NCI-H2171 treated with DMSO at 0.1 percent for 48 hours (cell line): ENCODE measurements at regions not wholly inside any gene's neighbourhood (a gene's known extent, or its start where the extent isn't known, plus 50 kb on each side); places are given as distances from the start of the nearest gene placed in this dataset.
A peak's percentile ranks its signal among the peaks of the same experiment; 100 is the strongest.
"Not testable (repeated sequence)": the region's sequence is repeated elsewhere in the genome, so short reads cannot be mapped to it uniquely, and the experiment has no call there.

ENCODE experiments used
- DNase-seq: peaks from one replicate; lab custom pipeline; 2025; lab: John Stamatoyannopoulos, UW

DNA sequence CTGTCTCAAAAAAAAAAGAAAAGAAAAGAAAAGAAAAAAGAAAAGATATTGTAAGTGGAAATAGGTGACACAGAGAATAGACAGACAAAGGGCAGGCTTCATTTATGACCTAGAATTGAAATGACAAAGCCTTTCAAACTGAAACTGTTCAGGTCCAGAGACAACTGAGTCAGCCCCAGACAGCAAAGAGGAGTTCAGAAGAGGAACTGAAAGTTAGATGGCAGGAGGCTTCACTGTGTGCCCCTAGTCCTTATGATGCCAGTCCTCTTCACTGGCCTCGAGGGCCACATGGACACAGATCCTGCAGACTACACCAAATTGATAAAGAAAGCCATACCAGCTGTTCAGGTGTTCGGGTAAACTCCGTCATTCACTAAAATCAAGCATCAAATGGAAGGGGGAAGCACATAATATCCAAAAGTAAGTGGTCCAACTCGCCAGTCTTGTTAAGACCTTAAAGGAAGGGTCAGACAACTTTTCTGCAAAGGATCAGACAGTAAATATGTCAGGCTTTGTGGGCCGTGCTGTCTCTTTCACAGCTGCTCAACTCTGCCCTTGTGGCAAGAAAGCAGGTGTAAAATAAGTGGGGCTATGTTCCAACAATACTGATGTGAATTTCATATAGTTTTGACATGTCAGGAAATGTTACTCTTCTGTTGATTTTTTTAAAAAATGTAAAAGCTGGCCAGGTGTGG, 231.9 kb upstream of the MGAT5 start:
- DNase-seq: no peak

DNA sequence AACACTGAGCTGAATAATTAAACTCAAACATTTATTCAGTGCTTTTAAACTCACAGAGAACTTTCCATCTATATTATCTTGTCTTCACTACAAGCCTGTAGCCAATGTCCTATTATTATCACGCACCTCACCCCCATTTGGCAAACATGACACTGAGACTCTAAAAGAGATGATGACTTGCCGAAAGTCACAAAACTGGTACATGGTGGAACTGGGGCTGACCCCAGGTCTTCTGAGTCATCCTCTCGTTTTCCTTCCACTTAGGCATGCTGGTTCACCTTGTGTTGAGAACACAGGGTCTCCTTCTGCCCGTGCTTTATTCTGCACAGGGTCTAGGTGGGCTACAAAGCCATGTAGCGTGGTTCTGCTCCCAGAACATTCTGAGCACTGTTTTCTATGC, 230.0 kb upstream of the MGAT5 start:
- DNase-seq: no peak

DNA sequence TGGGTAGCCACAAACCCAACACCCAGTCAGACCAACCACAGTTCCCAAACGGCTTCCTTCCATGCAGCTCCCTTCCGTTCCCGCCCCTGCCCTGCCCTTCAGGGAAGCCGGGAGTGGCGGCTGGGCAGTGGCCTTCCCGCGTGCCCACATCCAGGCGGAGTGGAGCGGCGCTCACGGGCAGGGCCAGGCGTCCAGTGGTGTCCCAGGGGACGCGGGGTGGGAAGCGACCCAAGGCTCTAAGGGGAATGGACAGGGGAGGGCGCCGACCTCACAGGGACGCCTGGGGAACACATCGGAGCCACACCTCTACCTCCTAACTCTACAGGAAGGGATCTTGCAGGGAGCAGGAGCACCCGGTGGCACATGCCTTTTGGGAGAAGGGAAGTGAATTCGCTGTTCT, 225.9 kb upstream of the MGAT5 start:
- DNase-seq: no peak

DNA sequence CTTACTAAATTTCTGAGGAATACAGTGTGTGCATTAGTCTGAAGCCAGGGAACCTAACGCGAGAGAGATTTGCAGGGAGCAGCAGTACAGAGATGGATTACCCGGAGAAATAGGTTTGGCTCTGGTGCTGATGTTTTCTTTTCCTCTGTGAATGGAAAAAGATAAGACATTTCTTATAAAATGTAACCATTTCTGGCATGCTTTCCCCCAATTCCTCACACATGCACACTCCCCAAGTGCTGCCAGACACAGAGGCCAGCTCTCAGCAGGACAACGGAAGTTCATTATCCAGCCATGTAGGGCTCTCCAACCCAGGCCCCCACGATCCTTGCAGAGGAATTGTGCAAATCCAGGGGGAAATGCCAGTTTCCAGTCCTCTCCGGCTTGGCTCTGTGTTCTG, 224.5 kb upstream of the MGAT5 start:
- DNase-seq: no peak

DNA sequence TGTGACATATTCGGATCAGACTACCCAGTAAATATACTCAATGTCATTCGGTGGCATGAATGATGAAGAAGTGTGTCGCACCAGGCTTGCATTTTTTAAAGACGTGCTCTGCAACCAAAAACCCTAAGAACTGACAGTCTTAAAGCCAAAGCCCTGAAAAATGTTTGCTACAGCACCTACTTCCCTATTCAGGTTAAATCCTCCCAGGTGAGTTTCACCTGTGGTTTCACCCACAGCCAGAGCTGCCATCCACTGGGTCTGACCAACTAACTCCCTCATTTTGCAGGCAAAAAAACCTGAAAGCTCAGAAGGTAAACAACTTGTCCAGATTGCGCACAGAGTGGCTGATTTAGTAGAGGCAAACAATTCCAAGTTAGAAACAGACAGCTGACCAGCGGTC, 222.3 kb upstream of the MGAT5 start:
- no peak for DNase-seq

DNA sequence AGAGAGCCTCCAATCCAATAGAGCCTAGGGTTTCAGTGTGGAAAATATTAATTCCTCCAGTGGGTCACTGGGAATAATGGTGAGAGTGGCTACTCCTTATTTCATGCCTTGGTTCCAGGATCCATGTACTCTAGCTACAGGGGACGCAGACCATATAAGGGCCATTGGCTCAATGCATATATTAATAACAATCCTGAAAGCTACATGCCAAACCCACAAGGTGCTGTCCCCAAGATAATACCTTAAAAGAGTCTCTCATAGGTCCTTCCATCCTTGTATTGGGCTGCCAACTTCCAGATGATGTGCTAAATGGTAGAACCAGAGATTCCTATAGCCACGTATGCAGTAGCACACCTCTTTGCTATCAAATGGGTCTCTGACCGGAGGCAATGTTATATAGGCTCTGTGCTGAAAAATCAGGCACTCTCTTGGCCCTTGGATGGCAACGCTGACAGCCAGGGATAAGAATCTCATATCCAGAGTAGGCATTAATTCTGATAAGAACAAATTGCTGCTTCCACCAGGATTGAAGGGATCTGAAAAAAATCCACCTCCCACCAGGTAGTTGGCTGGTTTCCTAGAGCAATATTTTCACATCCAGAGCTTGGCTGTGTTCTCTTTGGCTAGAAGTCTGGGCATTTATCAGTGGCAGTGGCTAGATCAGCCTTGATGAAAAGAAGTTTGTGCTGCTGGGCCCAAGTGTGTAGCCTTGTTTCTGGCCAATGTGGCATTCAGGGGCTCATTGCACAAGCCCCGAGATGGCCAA, 218.1 kb upstream of the MGAT5 start:
- DNase-seq: no peak

DNA sequence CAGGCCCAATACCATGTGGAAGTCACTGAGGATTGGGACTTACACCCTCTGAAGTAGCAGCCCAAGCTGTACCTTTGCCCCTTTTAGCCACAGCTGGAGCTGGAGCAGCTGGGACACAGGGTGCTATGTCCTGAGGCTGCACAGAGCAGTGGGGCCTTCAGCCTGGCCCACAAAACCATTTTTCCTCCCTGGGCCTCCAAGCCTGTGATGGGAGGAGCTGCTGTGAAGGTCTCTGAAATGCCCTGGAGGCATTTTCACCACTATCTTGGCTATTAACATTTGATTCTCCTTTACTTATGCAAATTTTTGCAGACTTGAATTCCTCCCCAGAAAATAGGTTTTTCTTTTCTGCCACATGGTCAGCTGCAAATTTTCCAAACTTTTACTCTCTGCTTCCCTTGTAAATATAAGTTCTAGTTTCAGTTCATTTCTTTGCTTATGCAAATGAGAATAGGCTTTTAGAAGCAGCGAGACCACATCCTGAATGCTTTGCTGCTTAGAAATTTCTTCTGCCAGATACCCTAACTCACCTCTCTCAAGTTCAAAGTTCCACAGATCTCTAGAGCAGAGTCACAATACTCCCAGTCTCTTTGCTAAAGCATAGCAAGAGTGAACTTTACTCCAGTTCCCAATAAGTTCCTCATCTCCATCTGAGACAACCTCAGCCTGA, 213.8 kb upstream of the MGAT5 start:
- no peak for DNase-seq

DNA sequence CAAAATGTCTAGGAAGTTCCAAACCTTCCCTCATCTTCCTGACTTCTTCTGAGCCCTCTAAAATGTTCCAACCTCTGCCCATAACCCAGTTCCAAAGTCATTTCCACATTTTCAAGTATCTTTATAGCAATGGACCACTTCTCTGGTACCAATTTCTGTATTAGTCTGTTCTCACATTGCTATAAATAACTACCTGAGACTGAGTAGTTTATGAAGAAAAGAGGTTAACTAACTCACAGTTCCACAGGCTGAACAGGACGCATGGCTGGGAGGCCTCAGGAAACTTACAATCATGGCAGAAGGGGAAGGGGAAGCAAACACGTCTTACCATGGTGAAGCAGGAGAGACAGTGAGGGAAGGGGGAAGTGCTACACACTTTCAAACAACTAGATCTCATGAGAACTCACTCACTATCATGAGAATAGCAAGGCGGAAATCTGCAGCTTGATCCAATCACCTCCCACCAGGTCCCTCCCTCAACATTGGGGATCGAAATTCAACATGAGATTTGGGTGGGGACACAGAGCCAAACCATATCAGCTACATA, 213.2 kb upstream of the MGAT5 start:
- not testable (repeated sequence) for DNase-seq

DNA sequence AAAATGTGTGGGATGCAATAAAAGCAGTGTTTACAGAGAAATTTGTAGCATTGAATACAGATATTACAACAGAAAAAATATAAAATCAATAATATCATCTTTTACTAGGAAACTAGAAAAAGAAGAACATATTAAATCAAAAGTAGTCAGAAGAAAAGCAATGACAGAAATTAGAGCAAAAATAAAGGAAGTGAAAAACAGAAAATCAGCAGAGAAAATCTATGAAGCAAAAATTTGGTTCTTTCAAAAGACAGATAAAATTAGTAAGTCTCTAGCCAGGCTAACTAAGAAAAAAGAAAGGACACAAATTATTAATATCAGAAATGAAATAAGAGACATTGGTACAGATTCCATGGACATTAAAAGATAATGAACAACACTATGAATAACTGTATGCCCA, 212.0 kb upstream of the MGAT5 start:
- no peak for DNase-seq

DNA sequence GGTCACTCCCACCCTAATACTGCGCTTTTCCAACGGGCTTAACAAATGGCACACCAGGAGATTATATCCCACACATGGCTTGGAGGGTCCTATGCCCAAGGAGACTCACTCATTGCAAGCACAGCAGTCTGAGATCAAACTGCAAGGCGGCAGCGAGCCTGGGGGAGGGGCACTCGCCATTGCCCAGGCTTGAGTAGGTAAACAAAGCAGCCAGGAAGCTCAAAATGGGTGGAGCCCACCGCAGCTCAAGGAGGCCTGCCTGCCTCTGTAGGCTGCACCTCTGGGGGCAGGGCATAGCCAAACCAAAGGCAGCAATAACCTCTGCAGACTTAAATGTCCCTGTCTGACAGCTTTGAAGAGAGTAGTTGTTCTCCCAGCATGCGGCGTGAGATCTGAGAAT, 210.8 kb upstream of the MGAT5 start:
- peak; percentile 33 for DNase-seq

DNA sequence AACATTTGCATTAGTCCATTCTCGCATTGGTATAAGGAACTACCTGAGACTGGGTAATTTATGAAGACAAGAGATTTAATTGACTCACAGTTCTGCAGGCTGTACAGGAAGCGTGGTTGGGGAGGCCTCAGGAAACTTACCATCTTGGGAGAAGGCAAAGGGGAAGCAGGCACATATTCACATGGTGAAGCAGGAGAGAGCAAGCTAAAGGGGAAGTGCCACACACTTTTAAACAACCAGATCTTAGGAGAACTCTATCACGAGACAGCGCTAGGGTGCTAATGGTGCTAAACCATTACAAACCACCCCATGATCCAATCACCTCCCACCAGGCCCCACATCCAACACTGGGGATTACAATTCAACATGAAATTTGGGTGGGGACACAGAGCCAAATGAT, 201.7 kb upstream of the MGAT5 start:
- no peak for DNase-seq

DNA sequence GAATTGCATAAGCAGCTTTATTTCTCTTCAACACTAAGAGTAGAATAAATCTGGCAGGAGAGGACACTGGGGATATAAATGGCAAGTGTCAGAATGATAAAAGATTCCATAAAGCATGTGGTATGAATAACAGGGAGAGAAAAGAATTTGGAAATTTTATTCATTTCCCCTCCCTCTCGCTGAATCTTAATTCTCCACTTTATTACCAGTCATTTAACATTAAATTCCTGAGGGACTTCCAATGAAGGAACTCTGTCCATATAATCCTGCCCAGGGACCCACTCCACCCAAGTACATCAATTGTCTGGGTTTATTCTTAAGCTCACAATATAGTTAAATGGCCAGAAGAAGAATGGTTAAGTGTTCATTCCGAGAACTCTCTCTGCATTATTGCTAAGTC, 197.7 kb upstream of the MGAT5 start:
- DNase-seq: no peak

DNA sequence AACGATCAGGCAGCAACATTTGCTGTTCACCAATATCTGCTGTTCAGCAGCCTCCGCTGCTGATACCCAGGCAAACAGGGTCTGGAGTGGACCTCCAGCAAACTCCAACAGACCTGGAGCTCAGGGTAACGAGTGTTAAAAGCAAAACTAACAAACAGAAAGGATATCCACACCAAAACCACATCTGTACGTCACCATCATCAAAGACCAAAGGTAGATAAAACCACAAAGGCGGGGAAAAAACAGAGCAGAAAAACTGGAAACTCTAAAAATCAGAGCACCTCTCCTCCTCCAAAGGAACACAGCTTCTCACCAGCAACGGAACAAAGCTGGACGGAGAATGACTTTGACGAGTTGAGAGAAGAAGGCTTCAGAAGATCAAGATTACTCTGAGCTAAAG, 192.8 kb upstream of the MGAT5 start:
- DNase-seq: not testable (repeated sequence)

DNA sequence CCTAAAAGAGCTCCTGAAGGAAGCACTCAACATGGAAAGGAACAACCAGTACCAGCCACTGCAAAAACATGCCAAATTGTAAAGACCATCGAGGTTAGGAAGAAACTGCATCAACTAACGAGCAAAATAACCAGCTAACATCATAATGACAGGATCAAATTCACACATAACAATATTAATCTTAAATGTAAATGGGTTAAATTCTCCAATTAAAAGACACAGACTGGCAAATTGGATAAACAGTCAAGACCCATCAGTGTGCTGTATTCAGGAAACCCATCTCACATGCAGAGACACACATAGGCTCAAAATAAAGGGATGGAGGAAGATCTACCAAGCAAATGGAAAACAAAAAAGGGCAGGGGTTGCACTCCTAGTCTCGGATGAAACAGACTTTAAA, 191.6 kb upstream of the MGAT5 start:
- not testable (repeated sequence) for DNase-seq

DNA sequence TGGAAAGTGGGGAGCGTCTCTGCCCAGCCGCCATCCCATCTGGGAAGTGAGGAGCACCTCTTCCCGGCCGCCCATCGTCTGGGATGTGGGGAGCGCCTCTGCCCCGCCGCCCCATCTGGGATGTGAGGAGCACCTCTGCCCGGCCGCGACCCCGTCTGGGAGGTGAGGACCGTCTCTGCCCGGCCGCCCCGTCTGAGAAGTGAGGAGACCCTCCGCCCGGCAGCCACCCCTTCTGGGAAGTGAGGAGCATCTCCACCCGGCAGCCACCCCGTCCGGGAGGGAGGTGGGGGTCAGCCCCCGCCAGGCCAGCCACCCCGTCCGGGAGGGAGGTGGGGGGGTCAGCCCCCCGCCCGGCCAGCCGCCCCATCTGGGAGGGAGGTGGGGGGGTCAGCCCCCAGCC, 190.0 kb upstream of the MGAT5 start:
- not testable (repeated sequence) for DNase-seq

DNA sequence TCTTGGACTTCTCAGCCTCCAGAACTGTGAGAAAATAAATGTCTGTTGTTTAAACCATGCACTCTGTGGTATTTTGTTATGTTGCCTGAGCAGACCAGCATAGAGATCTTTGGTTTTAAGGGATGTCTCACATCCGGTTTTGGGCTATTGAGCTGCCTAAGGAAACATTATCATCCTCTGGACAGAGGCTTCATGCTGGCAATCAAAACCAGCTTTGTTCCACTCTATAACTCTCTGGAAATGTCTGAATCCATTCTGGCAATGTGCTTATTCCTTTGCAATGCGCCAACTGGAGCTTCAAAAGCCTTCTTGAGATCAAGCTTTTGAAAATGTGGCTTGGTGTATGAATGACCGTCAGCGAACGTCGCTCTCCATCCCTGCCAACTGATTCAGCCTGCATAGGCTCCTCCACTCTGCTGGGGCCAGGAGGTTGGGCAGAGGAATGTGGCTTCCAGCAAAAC, 183.6 kb upstream of the MGAT5 start:
- no peak for DNase-seq

DNA sequence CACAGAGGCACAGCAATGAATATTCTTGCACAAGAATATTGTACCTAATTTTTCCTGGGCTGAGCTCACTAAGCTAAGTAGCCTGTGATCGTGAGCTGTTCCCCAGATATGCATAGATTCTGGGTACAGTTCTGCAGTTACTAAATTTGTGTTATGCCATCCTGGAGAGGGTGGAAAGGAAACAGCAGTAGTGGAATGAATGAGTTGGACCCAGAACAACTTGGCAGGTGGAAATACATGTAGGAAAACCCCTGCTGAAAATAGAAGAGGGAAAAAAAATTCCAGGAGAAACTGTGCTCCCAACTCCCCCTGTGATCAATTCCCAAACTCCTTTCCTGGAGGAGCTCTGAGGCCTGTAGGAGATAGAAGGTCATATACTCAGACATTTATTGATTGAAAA, 181.5 kb upstream of the MGAT5 start:
- DNase-seq: no peak

DNA sequence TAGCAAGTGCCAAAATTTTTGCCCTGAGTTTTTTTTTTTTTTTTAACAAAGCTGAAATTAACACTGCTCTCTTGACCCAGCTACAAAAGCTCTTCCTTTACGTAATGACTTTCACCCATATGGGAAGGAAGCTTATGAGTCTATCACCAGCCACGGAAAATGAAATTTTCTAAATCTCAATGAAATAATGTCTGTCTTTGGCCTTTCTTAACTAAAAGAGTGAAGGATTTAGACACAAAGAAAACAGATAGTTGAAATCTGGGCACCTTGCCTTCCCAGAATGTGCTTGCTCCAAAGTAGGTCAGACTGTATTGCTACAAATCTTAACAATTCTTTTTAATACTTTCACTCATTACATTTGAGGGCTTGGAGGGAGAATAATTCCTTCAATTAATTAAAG, 180.8 kb upstream of the MGAT5 start:
- DNase-seq: no peak

DNA sequence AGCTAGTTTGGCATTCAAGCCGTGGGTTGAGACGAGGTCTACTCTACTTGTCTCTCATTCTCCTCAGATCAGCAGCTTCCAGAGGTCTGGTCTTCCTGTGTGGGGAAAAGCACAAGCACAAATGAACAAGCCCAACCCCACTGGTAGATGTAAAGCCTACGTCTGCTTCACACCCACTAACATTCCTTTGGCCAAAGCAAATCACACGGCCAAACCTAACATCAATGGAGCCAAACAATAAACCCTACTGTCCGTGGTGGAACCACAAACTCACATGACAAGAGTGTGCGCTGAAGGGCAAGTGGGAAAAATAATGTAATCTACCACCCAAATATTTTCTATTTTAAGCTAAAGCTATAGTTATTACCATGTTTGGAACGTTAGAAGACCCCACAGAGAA, 179.3 kb upstream of the MGAT5 start:
- DNase-seq: no peak

DNA sequence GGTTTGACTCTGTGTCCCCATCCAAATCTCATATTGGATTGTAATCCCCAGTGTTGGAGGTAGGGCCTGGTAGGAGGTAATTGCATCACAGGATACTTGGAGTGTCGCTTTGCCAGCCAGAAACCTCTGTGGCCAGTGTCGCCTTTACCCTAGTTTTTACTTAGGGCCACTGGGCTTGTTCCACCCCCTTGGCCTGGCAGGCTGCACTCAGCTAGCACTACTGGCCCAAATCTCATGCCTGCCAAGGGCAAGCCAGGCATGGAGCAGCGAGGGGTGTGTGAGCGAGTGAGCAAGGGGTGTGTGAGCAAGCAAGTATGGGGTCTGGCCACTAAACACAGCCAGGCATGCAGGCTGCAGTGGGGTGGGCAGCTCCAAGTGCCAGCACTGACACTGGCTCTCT, 178.7 kb upstream of the MGAT5 start:
- no peak for DNase-seq

DNA sequence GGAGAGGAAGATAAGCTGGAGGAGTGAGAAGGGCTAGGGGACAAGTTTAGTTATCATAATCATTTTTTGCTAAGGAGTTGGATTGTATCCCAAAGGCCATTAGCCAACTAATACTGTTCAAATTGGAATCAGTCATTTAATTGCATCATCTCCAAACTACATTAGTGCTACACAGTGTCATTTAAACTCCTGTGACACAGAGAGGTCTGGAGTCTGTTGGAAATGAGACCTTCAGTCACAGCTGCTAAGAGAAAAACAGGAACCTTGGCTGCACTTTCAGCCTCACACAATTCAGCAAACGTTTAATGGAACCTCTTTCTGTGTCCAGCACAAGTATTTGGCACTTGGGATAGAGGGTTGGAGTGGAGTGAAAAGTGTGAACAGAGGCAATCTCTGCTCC, 175.5 kb upstream of the MGAT5 start:
- DNase-seq: no peak

DNA sequence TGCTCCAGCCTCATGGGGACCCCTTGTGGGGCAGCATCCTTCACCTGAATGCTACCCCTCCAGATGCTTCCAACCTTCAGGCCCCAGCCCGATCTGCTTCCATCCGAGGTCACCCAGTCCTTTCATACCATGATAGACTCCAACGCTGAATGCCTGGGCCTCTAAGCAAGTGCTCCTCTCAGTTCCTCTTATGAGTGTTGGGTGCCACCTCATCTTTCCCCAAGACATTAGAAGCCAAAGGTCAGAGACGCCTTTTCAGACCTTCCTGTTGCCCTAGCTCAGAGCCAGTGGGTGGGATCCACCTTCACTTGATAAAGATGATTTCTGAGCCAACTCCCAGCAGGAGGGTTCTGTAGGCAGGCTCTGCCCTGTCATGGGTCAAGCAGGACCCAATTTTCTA, 174.5 kb upstream of the MGAT5 start:
- DNase-seq: no peak
